HG03469 (cell line): ENCODE measurements at regions not wholly inside any gene's neighbourhood (a gene's known extent, or its start where the extent isn't known, plus 50 kb on each side); places are given as distances from the start of the nearest gene placed in this dataset.

Source experiments
- ATAC-seq: cut with Tn5 transposase; IDR thresholded peaks from one replicate; pipeline ENCODE4 v1.9.1; 2021; ENCODE audit warnings: mild to moderate bottlenecking, moderate library complexity, moderate number of reproducible peaks; ENCODE audit not compliant: unreplicated experiment

GRCh38 chr2:60003076-60003475, 550.4 kb downstream of the BCL11A start:
- no peak for ATAC-seq

- no peak for ATAC-seq
Measured at GRCh38 chr2:60002183-60002867, 551.1 kb downstream of the BCL11A start.

GRCh38 chr2:60000686-60001085, 552.8 kb downstream of the BCL11A start:
- no peak for ATAC-seq

DNA sequence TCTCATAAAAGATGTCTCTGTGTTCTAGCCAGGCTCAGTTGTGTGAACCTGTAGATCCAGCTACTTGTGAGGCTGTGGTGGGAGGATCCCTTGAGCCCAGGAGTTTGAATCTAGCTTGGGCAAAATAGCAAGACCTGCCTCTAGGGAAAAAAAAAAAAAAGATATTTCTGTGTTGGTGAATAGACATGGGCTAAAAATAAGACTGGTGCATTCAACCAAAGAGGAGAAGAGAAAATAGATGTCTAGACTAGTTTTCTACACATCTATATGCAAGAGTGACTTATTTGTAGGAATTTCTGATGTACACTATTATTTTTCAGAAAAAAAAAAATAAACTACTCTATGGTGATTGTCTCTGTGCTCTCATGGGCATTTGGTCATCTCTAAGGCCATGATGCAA, 555.1 kb downstream of the BCL11A start:
- no peak for ATAC-seq

GRCh38 chr2:59997371-59997770, 556.1 kb downstream of the BCL11A start:
- ATAC-seq = no peak

- no peak for ATAC-seq
Measured at GRCh38 chr2:59996855-59997254, 556.6 kb downstream of the BCL11A start.

DNA sequence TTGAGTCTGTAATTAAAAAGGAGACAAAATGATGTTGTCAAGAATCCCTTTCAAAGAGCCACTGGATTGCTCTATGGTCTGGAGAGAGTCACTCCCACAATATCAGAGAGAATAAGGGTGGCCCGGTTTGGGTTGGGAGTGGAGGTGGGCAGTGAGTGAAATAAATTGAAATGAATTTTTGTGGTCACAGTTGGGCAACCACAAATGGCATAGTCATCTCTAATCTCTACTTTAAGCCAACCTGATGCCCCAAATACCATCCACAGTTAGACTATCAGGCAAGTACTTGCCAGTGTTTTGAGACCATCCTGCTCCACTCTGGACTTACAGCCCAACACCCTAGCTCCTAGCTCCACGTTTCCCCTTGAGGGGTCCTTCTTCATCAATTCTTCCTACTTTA, 559.7 kb downstream of the BCL11A start:
- no peak for ATAC-seq

- no peak for ATAC-seq
Measured at GRCh38 chr2:59988341-59988740, 565.1 kb downstream of the BCL11A start.

- ATAC-seq = no peak
Measured at GRCh38 chr2:59986511-59986910, 566.9 kb downstream of the BCL11A start.

- no peak for ATAC-seq
Measured at GRCh38 chr2:59985923-59986322, 567.5 kb downstream of the BCL11A start.

DNA sequence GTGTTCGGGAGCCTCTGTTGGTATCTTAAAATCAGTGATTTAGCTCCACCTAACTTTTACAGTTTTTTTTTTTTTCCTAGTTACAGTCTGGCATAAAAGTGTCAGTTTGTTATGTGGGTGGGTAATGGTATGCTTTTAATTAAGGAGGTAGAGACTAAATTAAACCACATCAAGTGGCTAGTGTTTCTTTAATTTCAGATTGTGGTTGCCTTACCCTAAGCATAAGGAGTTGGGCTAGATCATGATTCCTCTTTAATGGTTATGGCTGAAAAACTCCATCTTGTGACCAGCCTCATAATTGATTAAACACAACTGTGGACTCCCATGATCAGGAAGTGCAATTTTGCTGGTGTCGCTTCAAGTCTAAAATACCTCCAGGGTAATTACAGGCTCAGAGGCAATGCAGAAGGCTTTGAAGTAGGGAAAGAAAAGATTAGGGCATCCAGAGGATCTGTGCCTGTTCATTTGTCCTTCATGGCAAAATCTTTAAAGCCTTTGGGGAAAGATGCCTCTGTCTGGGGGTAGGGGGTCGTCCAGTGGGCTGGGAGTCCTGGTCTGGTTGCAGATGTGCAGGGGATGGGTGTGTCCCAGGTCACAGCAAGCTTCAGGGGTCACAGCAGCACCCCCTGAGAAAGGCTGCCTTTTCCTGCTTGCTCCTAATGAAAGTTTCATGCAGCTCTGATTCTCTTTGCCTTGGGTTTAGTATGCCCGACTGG, 579.2 kb downstream of the BCL11A start:
- no peak for ATAC-seq

DNA sequence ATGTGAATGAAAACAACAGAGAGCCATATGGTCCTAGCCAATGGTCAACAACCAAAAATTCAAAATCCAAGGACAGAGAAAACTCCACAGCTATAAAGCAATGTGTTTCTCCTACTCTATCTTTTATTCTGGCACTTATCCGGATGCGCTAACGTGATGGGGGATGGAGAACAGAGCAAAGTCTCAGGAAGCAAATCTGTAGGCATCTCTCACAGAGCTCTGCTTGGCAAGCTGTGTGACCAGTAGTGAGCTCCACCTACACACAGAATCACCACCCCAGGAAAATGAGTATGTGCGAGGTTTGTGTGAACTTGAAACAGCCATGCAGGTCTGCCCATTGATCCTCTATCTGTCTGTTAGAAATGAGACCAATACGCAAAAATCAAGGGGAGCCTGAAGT, 584.3 kb downstream of the BCL11A start:
- ATAC-seq = no peak

DNA sequence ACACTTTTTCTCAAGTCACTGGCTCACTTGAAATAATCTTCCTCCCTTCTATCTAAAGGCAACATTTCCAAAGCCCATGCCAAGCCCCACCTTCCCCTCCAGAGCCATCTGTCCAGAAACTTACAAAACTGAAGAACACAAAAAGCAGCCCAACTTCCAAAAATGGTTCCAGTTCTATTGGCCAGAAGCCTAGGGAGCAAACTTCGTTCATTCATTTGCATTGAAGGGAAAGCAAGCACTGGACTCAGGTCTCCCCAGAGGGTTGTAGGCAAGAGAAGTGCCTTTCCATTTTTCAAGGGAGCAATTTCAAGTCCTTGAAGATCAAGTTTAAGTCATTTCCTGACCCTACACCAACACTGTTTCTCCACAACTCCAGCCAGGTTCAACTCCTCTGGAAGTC, 585.0 kb downstream of the BCL11A start:
- ATAC-seq = no peak

- ATAC-seq = no peak
Measured at GRCh38 chr2:59967691-59968090, 585.8 kb downstream of the BCL11A start.

- ATAC-seq = no peak
Measured at GRCh38 chr2:59963157-59963556, 590.3 kb downstream of the BCL11A start.

- no peak for ATAC-seq
Measured at GRCh38 chr2:59961746-59962145, 591.7 kb downstream of the BCL11A start.

DNA sequence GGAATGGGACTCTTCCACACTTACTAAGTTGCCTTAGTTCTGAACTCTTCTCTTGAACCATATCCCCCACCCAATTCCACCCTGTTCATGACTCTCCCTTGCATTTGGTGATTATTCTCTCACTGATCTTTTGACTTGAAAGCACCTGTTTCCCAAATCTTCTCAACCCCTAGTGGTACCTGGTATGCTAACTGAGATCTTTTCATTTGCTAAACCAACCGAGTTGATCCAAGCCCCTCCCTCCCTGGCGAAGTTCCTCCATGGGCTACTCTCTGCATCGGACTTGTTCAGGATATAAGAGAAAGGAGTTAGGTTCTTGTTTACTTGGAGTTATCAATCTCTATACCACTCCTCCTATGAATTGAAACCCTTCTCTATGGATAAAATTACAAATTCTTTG, 593.5 kb downstream of the BCL11A start:
- ATAC-seq = no peak

GRCh38 chr2:59957504-59957903, 596.0 kb downstream of the BCL11A start:
- ATAC-seq = no peak

DNA sequence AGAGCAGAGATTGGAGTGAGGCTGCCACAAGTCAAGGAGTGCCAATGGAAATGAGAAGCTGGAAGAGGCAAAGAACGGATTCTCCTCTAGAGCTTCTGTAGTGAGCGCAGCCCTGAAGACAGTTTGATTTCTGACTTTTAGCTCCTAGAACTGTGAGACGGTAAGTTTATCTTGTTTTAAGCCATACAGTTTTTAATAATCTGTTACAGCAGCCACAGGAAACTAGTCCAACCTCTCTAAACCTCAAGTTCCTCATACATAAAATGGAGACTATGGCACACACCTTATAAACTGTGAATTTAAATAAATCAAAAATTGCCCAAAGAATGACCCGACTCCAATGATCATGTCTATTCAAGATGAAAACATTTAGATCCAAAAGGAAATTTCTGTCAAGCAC, 596.5 kb downstream of the BCL11A start:
- no peak for ATAC-seq

GRCh38 chr2:59947917-59948541, 605.4 kb downstream of the BCL11A start:
- no peak for ATAC-seq

- ATAC-seq = no peak
Measured at GRCh38 chr2:59947209-59947608, 606.2 kb downstream of the BCL11A start.

GRCh38 chr2:59939236-59939635, 614.2 kb downstream of the BCL11A start:
- no peak for ATAC-seq
